T-helper 17 cell (primary cell): ENCODE measurements at regions not wholly inside any gene's neighbourhood (a gene's known extent, or its start where the extent isn't known, plus 50 kb on each side); places are given as distances from the start of the nearest gene placed in this dataset.
A peak's percentile ranks its signal among the peaks of the same experiment; 100 is the strongest.

Source experiments
- ATAC-seq: fragments of 150-1000 bp; cut with Tn5 transposase; 2 replicates; pipeline ENCODE4 v1.10.0; 2021; ENCODE audit warnings: mild to moderate bottlenecking, moderate library complexity
- DNase-seq, 3 donors: peaks; one replicate each; pipeline versions ENCODE4 v3.0.0 to v3.0.0-alpha.2; 2020 to 2021
- H3K9me3 ChIP-seq: one replicate; pipeline ENCODE4 v1.7.0; 2013; ENCODE audit warnings: low read length, mild to moderate bottlenecking; ENCODE audit not compliant: control insufficient read depth, poor library complexity, severe bottlenecking
- H3K27ac Mint-ChIP-seq: one replicate; pipeline ENCODE4 v1.8.0; 2022; ENCODE audit warnings: mild to moderate bottlenecking, moderate library complexity, mixed read lengths
- H3K27me3 Mint-ChIP-seq: one replicate; pipeline ENCODE4 v1.8.0; 2022; ENCODE audit warnings: mixed read lengths
- H3K36me3 Mint-ChIP-seq: one replicate; pipeline ENCODE4 v1.8.0; 2022; ENCODE audit warnings: low read depth, mixed read lengths
- H3K4me1 Mint-ChIP-seq: one replicate; pipeline ENCODE4 v1.8.0; 2022; ENCODE audit warnings: mild to moderate bottlenecking, mixed read lengths
- H3K4me3 Mint-ChIP-seq: one replicate; pipeline ENCODE4 v1.8.0; 2022; ENCODE audit warnings: mild to moderate bottlenecking, moderate library complexity, mixed read lengths

- no peak for ATAC-seq
- H3K9me3 ChIP-seq, result no peaks in the 10 kb centered on the region
- Mint-ChIP-seq H3K4me3 (no peak overlapping the region), H3K4me1 (no peaks in the 10 kb centered on the region), H3K27ac (no peak overlapping the region), H3K27me3 (peaks cover 37% of the 10 kb centered on the region), H3K36me3 (no peaks in the 10 kb centered on the region)
- no peak for DNase-seq
Observed at GRCh38 chr7:37504801-37505200, 56.1 kb upstream of the ELMO1 start.

- Mint-ChIP-seq H3K27ac (no peak overlapping the region), H3K4me3 (no peak overlapping the region), H3K36me3 (no peaks in the 10 kb centered on the region), H3K4me1 (no peaks in the 10 kb centered on the region), H3K27me3 (peaks cover 39% of the 10 kb centered on the region)
- no peaks in the 10 kb centered on the region for H3K9me3 ChIP-seq
- ATAC-seq, result no peak
- DNase-seq, result no peak
Observed at GRCh38 chr7:37505750-37506353, 57.2 kb upstream of the ELMO1 start.

- no peak for ATAC-seq
- Mint-ChIP-seq H3K27me3 (peaks cover 47% of the 10 kb centered on the region), H3K27ac (no peak overlapping the region), H3K36me3 (no peaks in the 10 kb centered on the region), H3K4me3 (no peak overlapping the region), H3K4me1 (no peaks in the 10 kb centered on the region)
- H3K9me3 ChIP-seq, result no peaks in the 10 kb centered on the region
- no peak for DNase-seq
Observed at GRCh38 chr7:37508118-37508517, 59.5 kb upstream of the ELMO1 start.

- H3K27ac Mint-ChIP-seq, result no peak overlapping the region
- no peak overlapping the region for H3K4me3 Mint-ChIP-seq
- ATAC-seq (peak; percentile 59), DNase-seq (no peak)
- H3K9me3 ChIP-seq, result no peaks in the 10 kb centered on the region
- no peaks in the 10 kb centered on the region for H3K4me1 Mint-ChIP-seq
- peaks cover 53% of the 10 kb centered on the region for H3K27me3 Mint-ChIP-seq
- H3K36me3 Mint-ChIP-seq, result no peaks in the 10 kb centered on the region
Observed at GRCh38 chr7:37510043-37510634, 61.5 kb upstream of the ELMO1 start.

GRCh38 chr7:37511915-37512314 is 63.3 kb upstream of the ELMO1 start:
- no peak overlapping the region for H3K4me3 Mint-ChIP-seq
- H3K27me3 Mint-ChIP-seq, result peaks cover 50% of the 10 kb centered on the region
- peaks cover 2% of the 10 kb centered on the region for H3K4me1 Mint-ChIP-seq
- no peak for ATAC-seq
- H3K36me3 Mint-ChIP-seq, result peaks cover 2% of the 10 kb centered on the region
- no peak for DNase-seq
- H3K27ac Mint-ChIP-seq, result no peak overlapping the region
- H3K9me3 ChIP-seq, result no peaks in the 10 kb centered on the region

- H3K4me3 Mint-ChIP-seq, result no peak overlapping the region
- H3K27ac Mint-ChIP-seq, result no peak overlapping the region
- ATAC-seq, result no peak
- peaks cover 2% of the 10 kb centered on the region for H3K36me3 Mint-ChIP-seq
- H3K27me3 Mint-ChIP-seq, result peaks cover 25% of the 10 kb centered on the region
- peaks cover 2% of the 10 kb centered on the region for H3K4me1 Mint-ChIP-seq
- H3K9me3 ChIP-seq, result no peaks in the 10 kb centered on the region
- no peak for DNase-seq
Observed at GRCh38 chr7:37514497-37514896, 65.8 kb upstream of the ELMO1 start.

- no peak for ATAC-seq
- peaks cover 2% of the 10 kb centered on the region for H3K36me3 Mint-ChIP-seq
- H3K9me3 ChIP-seq, result no peaks in the 10 kb centered on the region
- DNase-seq, result no peak
- H3K27me3 Mint-ChIP-seq, result peaks cover 16% of the 10 kb centered on the region
- no peak overlapping the region for H3K27ac Mint-ChIP-seq
- H3K4me3 Mint-ChIP-seq, result no peak overlapping the region
- peaks cover 2% of the 10 kb centered on the region for H3K4me1 Mint-ChIP-seq
Observed at GRCh38 chr7:37516664-37517063, 68.0 kb upstream of the ELMO1 start.

GRCh38 chr7:37518266-37518665 is 69.6 kb upstream of the ELMO1 start:
- peaks cover 2% of the 10 kb centered on the region for H3K4me1 Mint-ChIP-seq
- peaks cover 2% of the 10 kb centered on the region for H3K36me3 Mint-ChIP-seq
- DNase-seq, result no peak
- H3K9me3 ChIP-seq, result no peaks in the 10 kb centered on the region
- ATAC-seq, result no peak
- no peak overlapping the region for H3K27ac Mint-ChIP-seq
- peaks cover 11% of the 10 kb centered on the region for H3K27me3 Mint-ChIP-seq
- no peak overlapping the region for H3K4me3 Mint-ChIP-seq

GRCh38 chr7:37524056-37524455 is 75.4 kb upstream of the ELMO1 start:
- no peaks in the 10 kb centered on the region for H3K4me1 Mint-ChIP-seq
- H3K4me3 Mint-ChIP-seq, result no peak overlapping the region
- no peaks in the 10 kb centered on the region for H3K9me3 ChIP-seq
- ATAC-seq (no peak), DNase-seq (no peak)
- peaks cover 26% of the 10 kb centered on the region for H3K27me3 Mint-ChIP-seq
- peaks cover 3% of the 10 kb centered on the region for H3K36me3 Mint-ChIP-seq
- H3K27ac Mint-ChIP-seq, result no peak overlapping the region

- Mint-ChIP-seq H3K4me3 (no peak overlapping the region), H3K27me3 (peaks cover 29% of the 10 kb centered on the region), H3K27ac (no peak overlapping the region), H3K4me1 (no peaks in the 10 kb centered on the region), H3K36me3 (peaks cover 3% of the 10 kb centered on the region)
- DNase-seq, result no peak
- H3K9me3 ChIP-seq, result no peaks in the 10 kb centered on the region
- ATAC-seq, result no peak
Observed at GRCh38 chr7:37524797-37525196, 76.1 kb upstream of the ELMO1 start.

- H3K27me3 Mint-ChIP-seq, result peaks cover 36% of the 10 kb centered on the region
- no peak for DNase-seq
- no peaks in the 10 kb centered on the region for H3K9me3 ChIP-seq
- peaks cover 3% of the 10 kb centered on the region for H3K36me3 Mint-ChIP-seq
- no peak for ATAC-seq
- no peak overlapping the region for H3K4me3 Mint-ChIP-seq
- no peaks in the 10 kb centered on the region for H3K4me1 Mint-ChIP-seq
- H3K27ac Mint-ChIP-seq, result no peak overlapping the region
Observed at GRCh38 chr7:37526623-37527022, 78.0 kb upstream of the ELMO1 start.

GRCh38 chr7:37527109-37527508 is 78.4 kb upstream of the ELMO1 start:
- peaks cover 41% of the 10 kb centered on the region for H3K27me3 Mint-ChIP-seq
- no peaks in the 10 kb centered on the region for H3K9me3 ChIP-seq
- H3K4me3 Mint-ChIP-seq, result no peak overlapping the region
- DNase-seq (no peak), ATAC-seq (no peak)
- no peak overlapping the region for H3K27ac Mint-ChIP-seq
- no peaks in the 10 kb centered on the region for H3K4me1 Mint-ChIP-seq
- H3K36me3 Mint-ChIP-seq, result peaks cover 3% of the 10 kb centered on the region

GRCh38 chr7:37531225-37531624 is 82.6 kb upstream of the ELMO1 start:
- H3K4me3 Mint-ChIP-seq, result no peak overlapping the region
- no peaks in the 10 kb centered on the region for H3K4me1 Mint-ChIP-seq
- DNase-seq (no peak), ATAC-seq (no peak)
- H3K36me3 Mint-ChIP-seq, result no peaks in the 10 kb centered on the region
- H3K27ac Mint-ChIP-seq, result no peak overlapping the region
- no peaks in the 10 kb centered on the region for H3K9me3 ChIP-seq
- H3K27me3 Mint-ChIP-seq, result peaks cover 49% of the 10 kb centered on the region

- H3K4me1 Mint-ChIP-seq, result no peaks in the 10 kb centered on the region
Observed at GRCh38 chr7:37532636-37533035, 84.0 kb upstream of the ELMO1 start.

More at GRCh38 chr7:37532636-37533035, 84.0 kb upstream of the ELMO1 start:
- H3K4me3 Mint-ChIP-seq, result no peak overlapping the region
- ATAC-seq (no peak), DNase-seq (no peak)
- H3K36me3 Mint-ChIP-seq, result no peaks in the 10 kb centered on the region
- H3K27ac Mint-ChIP-seq, result no peak overlapping the region
- H3K27me3 Mint-ChIP-seq, result peaks cover 46% of the 10 kb centered on the region
- H3K9me3 ChIP-seq, result no peaks in the 10 kb centered on the region
